ENCODE measurements at regions not wholly inside any gene's neighbourhood (a gene's known extent, or its start where the extent isn't known, plus 50 kb on each side); places are given as distances from the start of the nearest gene placed in this dataset.

- TF ChIP-seq CTCF (IDR thresholded peaks at IDR 0.05; ENCODE audit: low read depth, low read length, missing control alignments) = no peak
- no peak for DNase-seq (ENCODE audit: extremely low read depth, low read depth)
- no peak overlapping the region for H3K4me3 ChIP-seq (replicated peaks; ENCODE audit: low read depth, low read length)
Measured at GRCh38 chr16:9428355-9429005, 337.0 kb downstream of the HAPSTR1 start.

- no peak overlapping the region for H3K4me3 ChIP-seq (replicated peaks; ENCODE audit: low read depth, low read length)
- DNase-seq (ENCODE audit: extremely low read depth, low read depth) = no peak
- TF ChIP-seq CTCF (IDR thresholded peaks at IDR 0.05; ENCODE audit: low read depth, low read length, missing control alignments) = no peak
Measured at GRCh38 chr16:9429646-9430330, 338.3 kb downstream of the HAPSTR1 start.

GRCh38 chr16:9434659-9435058 lies 343.2 kb downstream of the HAPSTR1 start:
- TF ChIP-seq CTCF (IDR thresholded peaks at IDR 0.05; ENCODE audit: low read depth, low read length, missing control alignments) = no peak
- H3K4me3 ChIP-seq (replicated peaks; ENCODE audit: low read depth, low read length) = no peak overlapping the region
- no peak for DNase-seq (ENCODE audit: extremely low read depth, low read depth)

- no peak for DNase-seq (ENCODE audit: extremely low read depth, low read depth)
- H3K4me3 ChIP-seq (replicated peaks; ENCODE audit: low read depth, low read length) = no peak overlapping the region
- no peak for TF ChIP-seq CTCF (IDR thresholded peaks at IDR 0.05; ENCODE audit: low read depth, low read length, missing control alignments)
Measured at GRCh38 chr16:9436175-9436574, 344.7 kb downstream of the HAPSTR1 start.

- H3K4me3 ChIP-seq (replicated peaks; ENCODE audit: low read depth, low read length) = no peak overlapping the region
- TF ChIP-seq CTCF (IDR thresholded peaks at IDR 0.05; ENCODE audit: low read depth, low read length, missing control alignments) = no peak
- DNase-seq (ENCODE audit: extremely low read depth, low read depth) = no peak
Measured at GRCh38 chr16:9437115-9437514, 345.7 kb downstream of the HAPSTR1 start.

GRCh38 chr16:9438991-9439390 lies 347.5 kb downstream of the HAPSTR1 start:
- H3K4me3 ChIP-seq (replicated peaks; ENCODE audit: low read depth, low read length) = no peak overlapping the region
- TF ChIP-seq CTCF (IDR thresholded peaks at IDR 0.05; ENCODE audit: low read depth, low read length, missing control alignments) = no peak
- no peak for DNase-seq (ENCODE audit: extremely low read depth, low read depth)
